Esophagus squamous epithelium (tissue), 4 donors: ENCODE measurements at regions not wholly inside any gene's neighbourhood (a gene's known extent, or its start where the extent isn't known, plus 50 kb on each side); places are given as distances from the start of the nearest gene placed in this dataset.

Experiments
- CTCF ChIP-seq, 6 experiments: fragments of 450-650 bp in 4 of 6; fragments of 200-600 bp in 2 of 6; sonication (generic) in 2 of 6; IDR thresholded peaks; one replicate each; pipeline ENCODE4 v1.5.1; 2016 to 2019; ENCODE audit warnings: antibody characterized with exemption in 6 of 6, mild to moderate bottlenecking in 4 of 6, moderate library complexity in 4 of 6
- POLR2A ChIP-seq, 4 donors: fragments of 450-650 bp; IDR thresholded peaks; one replicate each; pipeline ENCODE4 v1.6.1; 2017; ENCODE audit warnings: antibody characterized with exemption in 4 of 4, mild to moderate bottlenecking in 4 of 4, moderate library complexity in 3 of 4

DNA sequence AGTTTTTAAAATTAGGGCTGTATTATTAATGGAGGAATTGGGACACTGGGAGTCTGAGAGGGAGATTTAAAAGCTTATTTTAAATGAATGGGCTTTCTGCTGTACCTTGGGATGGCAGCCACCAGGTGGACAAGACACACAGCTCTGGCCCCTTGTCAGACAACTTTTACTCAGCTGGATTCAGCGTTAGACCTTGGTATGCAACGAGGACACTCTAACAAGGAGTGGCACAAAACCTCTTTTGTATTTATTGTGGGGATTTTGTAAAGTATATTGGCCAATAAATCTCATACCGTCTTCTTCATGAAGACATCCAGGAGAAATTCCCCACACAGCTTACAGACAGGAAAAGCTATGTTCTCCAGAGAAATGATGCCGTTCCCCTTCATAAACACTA lies 105.7 kb downstream of the LCA5 start:
- TF ChIP-seq CTCF (IDR thresholded peaks at IDR 0.05) (peak in 3 of 6 experiments; percentile 7 to 29 (median 17)), POLR2A (IDR thresholded peaks at IDR 0.05) (no peak)
